HCT116 (cell line): ENCODE measurements at regions not wholly inside any gene's neighbourhood (a gene's known extent, or its start where the extent isn't known, plus 50 kb on each side); places are given as distances from the start of the nearest gene placed in this dataset.

ENCODE experiments used
- ATF3 ChIP-seq: IDR thresholded peaks from 2 replicates; pipeline ENCODE4 v1.6.1; 2012
- CBX3 ChIP-seq: IDR thresholded peaks from 2 replicates; pipeline ENCODE4 v1.6.1; 2012; ENCODE audit warnings: low read depth
- CTCF ChIP-seq, 3 experiments: fragments of 200-600 bp in 1 of 3; sonication (generic) in 1 of 3; IDR thresholded peaks in 2 of 3; conservative IDR thresholded peaks in 1 of 3; 2 replicates each; pipeline ENCODE4 v1.5.1; 2012 to 2017; ENCODE audit warnings: low read depth in 2 of 3, low read length in 2 of 3, antibody characterized with exemption in 1 of 3, borderline replicate concordance in 1 of 3, control low read depth in 1 of 3, mild to moderate bottlenecking in 1 of 3, mixed read lengths in 1 of 3, mixed run types in 1 of 3, moderate library complexity in 1 of 3; ENCODE audit not compliant: insufficient read depth in 1 of 3
- EGR1 ChIP-seq: IDR thresholded peaks from 2 replicates; pipeline ENCODE4 v1.6.1; 2012; ENCODE audit warnings: low read depth
- EZH2 ChIP-seq: fragments of 200-600 bp; sonication (generic); IDR thresholded peaks from 2 replicates; pipeline ENCODE4 v1.6.1; 2017; ENCODE audit warnings: antibody characterized with exemption, mixed run types
- EZH2phosphoT487 ChIP-seq: fragments of 200-600 bp; IDR thresholded peaks from 2 replicates; pipeline ENCODE4 v1.6.1; 2018; ENCODE audit warnings: antibody characterized with exemption, borderline replicate concordance
- POLR2A ChIP-seq: IDR thresholded peaks from 2 replicates; pipeline ENCODE4 v1.7.0; 2011; ENCODE audit warnings: borderline replicate concordance; ENCODE audit not compliant: insufficient read depth, insufficient read length; ENCODE audit errors: extremely low read depth
- SP1 ChIP-seq: IDR thresholded peaks from 2 replicates; pipeline ENCODE4 v1.6.1; 2012; ENCODE audit warnings: low read depth
- YY1 ChIP-seq: IDR thresholded peaks from 2 replicates; pipeline ENCODE4 v1.6.1; 2011; ENCODE audit warnings: low read length, low read depth, moderate library complexity, mild to moderate bottlenecking; ENCODE audit not compliant: insufficient replicate concordance; ENCODE audit errors: extremely low read depth
- ZNF274 ChIP-seq: fragments of 200-500 bp; sonication (Bioruptor generic); IDR thresholded peaks from 2 replicates; pipeline ENCODE4 v1.6.1; 2014; ENCODE audit warnings: mild to moderate bottlenecking, low read depth, low read length, inconsistent platforms

GRCh38 chr5:38714703-38715355, 131.0 kb upstream of the OSMR start:
- TF ChIP-seq CTCF (IDR thresholded peaks at IDR 0.05 in 2 of 3, conservative IDR thresholded peaks at IDR 0.05 in 1 of 3; ENCODE audit: borderline replicate concordance in 1 of 3, insufficient read depth in 1 of 3, low read depth in 2 of 3, low read length in 2 of 3) (no peak), EZH2phosphoT487 (no peak), POLR2A (no peak), ATF3 (no peak), YY1 (no peak), CBX3 (no peak), SP1 (no peak), EZH2 (no peak), ZNF274 (no peak), EGR1 (no peak)
